AG09319 (cell line): ENCODE measurements at regions not wholly inside any gene's neighbourhood (a gene's known extent, or its start where the extent isn't known, plus 50 kb on each side); places are given as distances from the start of the nearest gene placed in this dataset.

Experiments used
- DNase-seq: peaks from one replicate; pipeline ENCODE4 v3.0.0-alpha.2; 2010; ENCODE audit warnings: low read depth; ENCODE audit errors: extremely low read depth
- CTCF ChIP-seq: IDR thresholded peaks from 2 replicates; pipeline ENCODE4 v1.5.1; 2011; ENCODE audit warnings: low read depth, mild to moderate bottlenecking, inconsistent platforms, low read length, moderate library complexity

DNA sequence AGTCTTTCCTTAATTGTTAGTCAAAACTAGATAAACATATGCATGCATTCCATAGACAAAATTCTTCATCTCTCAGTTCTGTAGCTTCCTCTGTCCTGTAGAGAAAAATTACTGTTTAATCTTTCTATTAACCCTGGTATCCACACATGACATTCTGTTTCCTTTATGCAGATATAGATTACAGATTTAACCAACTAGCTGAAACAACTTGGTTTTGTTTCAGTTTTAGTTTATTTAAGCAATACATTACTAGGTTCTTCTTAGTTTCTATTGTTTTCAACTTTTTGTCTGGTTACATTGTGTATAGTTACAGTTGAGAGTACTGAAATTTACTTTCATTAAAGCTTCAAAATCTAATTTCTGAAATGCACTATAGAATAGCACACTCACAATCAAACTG is 933.9 kb upstream of the EPHA5 start:
- TF ChIP-seq CTCF = no peak
- no peak for DNase-seq

GRCh38 chr4:66602622-66603021 is 932.3 kb upstream of the EPHA5 start:
- no peak for DNase-seq
- no peak for TF ChIP-seq CTCF

DNA sequence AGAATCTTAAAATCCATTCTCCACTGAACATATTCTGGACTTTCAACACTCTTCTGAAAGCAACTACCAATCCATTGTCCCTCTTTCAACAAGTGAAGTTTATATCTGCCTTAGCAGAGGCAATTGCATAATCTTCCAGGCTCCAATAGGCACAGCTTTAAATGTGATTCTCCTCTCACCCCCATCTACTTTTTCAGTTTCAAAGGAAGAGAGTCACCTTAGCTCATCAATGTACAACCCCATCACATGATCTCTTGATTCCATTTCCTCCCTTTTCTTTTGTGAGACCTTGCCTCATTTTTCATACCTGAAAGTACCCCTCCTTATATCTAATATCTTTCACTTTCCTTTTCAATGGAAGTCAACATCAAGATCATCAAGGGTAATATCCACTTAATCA is 921.7 kb upstream of the EPHA5 start:
- no peak for TF ChIP-seq CTCF
- no peak for DNase-seq

- no peak for DNase-seq
- no peak for TF ChIP-seq CTCF
These were observed 920.4 kb upstream of the EPHA5 start for GRCh38 chr4:66590488-66591215.

- no peak for TF ChIP-seq CTCF
- no peak for DNase-seq
These were observed 918.9 kb upstream of the EPHA5 start for GRCh38 chr4:66589183-66589582.

DNA sequence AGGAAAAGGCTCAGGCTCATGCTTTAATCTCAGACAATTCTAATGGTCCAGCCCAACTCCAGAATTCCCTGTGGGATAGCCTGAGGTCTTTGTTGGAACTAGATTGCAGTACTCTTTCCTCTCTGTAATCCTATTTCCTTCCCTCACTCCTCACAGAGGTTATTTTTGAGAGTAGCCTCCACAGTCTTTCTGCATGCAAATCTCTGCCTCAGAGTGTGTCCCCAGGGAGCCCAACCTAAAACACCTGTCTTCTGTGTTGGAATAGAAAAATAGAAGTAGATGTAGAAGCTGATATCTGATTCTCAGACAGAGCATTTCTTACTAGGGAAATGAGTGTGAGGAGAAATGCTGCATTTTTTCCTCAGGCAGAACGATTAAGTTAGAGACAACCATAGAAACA is 915.5 kb upstream of the EPHA5 start:
- no peak for TF ChIP-seq CTCF
- no peak for DNase-seq

DNA sequence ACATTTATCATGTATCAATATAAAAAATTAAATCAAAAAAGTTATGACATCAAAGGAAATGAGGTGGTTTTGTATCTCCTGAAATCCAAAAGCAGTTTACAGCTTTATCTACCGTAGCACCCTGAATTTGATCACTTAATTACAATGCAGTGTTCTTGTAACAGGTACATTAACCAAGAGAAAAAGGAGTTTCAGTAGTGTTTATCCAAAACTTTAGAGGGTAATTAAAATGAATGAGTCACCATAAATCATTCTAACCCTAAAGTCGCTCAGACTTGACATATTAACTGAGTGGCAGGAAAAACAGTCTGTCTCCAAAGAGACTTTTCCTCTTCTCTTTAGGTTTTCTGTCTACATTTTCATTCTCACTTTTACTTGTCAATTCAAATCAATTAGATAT is 907.6 kb upstream of the EPHA5 start:
- no peak for DNase-seq
- no peak for TF ChIP-seq CTCF
